HCT116 (cell line): ENCODE measurements at regions not wholly inside any gene's neighbourhood (a gene's known extent, or its start where the extent isn't known, plus 50 kb on each side); places are given as distances from the start of the nearest gene placed in this dataset.
A peak's percentile ranks its signal among the peaks of the same experiment; 100 is the strongest.

ENCODE experiments used
- ATAC-seq: fragments of 200-7000 bp; cut with Tn5 transposase; 2 replicates; pipeline ENCODE4 v1.9.1; 2020; ENCODE audit warnings: mild to moderate bottlenecking, moderate library complexity
- BruUV-seq: library from RNA; stranded (reverse); fragments of 400-500 nt; replicated peaks from 2 replicates; lab custom pipeline; 2021; lab: Mats Ljungman, UMichigan
- CTCF ChIA-PET: fragments of 300-600 bp; sonication (Branson Sonifier 250); formaldehyde crosslinking; loops from one replicate; lab custom pipeline; 2021; ENCODE audit warnings: antibody characterized with exemption; lab: Charles Lee
- POLR2A ChIA-PET: fragments of 300-600, 350-600 bp; sonication (Branson Sonifier 250); formaldehyde crosslinking; loops from one replicate; lab custom pipeline; 2021; ENCODE audit warnings: antibody characterized with exemption; lab: Charles Lee
- RAD21 ChIA-PET, 2 experiments: fragments of 300-600 bp; sonication (Branson Sonifier 250); formaldehyde crosslinking; loops; one replicate each; lab custom pipeline; 2023; ENCODE audit warnings: low total read pairs in 2 of 2; ENCODE audit not compliant: uncharacterized antibody in 2 of 2, unreplicated experiment in 2 of 2, low non-redundant PET in 1 of 2; lab: Charles Lee
- DNase-seq: peaks from one replicate; pipeline ENCODE4 v3.0.0-alpha.2; 2010; ENCODE audit warnings: low read depth, low spot score
- H2AFZ ChIP-seq: fragments of 200-600 bp; shearing (Covaris generic), sonication (generic); 2 replicates; pipeline ENCODE4 v1.6.1; 2017; ENCODE audit warnings: low read depth, mixed run types, mixed read lengths, antibody characterized with exemption, low read length; ENCODE audit not compliant: poor library complexity, severe bottlenecking
- H3K27ac ChIP-seq: 2 replicates; pipeline ENCODE4 v1.5.1; 2012; ENCODE audit warnings: low read depth, low read length
- H3K27me3 ChIP-seq: fragments of 200-600 bp; sonication (generic); 2 replicates; pipeline ENCODE4 v1.6.1; 2016; ENCODE audit warnings: mixed run types, low read length, mixed read lengths; ENCODE audit not compliant: insufficient read depth
- H3K36me3 ChIP-seq, 2 experiments: fragments of 200-500 bp in 1 of 2; fragments of 200-600 bp in 1 of 2; sonication (Bioruptor generic) in 1 of 2; sonication (generic) in 1 of 2; 2 replicates each; pipeline versions ENCODE4 v1.5.1 to v1.6.1; 2014 to 2016; ENCODE audit warnings: low read length in 2 of 2, inconsistent platforms in 1 of 2, mixed read lengths in 1 of 2, mixed run types in 1 of 2; ENCODE audit not compliant: insufficient read depth in 2 of 2, control insufficient read depth in 1 of 2
- H3K4me1 ChIP-seq, 2 experiments: fragments of 200-600 bp in 1 of 2; sonication (generic) in 1 of 2; 2 replicates each; pipeline versions ENCODE4 v1.5.1 to v1.6.1; 2012 to 2017; ENCODE audit warnings: low read length in 2 of 2, inconsistent platforms in 1 of 2, mild to moderate bottlenecking in 1 of 2, mixed read lengths in 1 of 2, mixed run types in 1 of 2, moderate library complexity in 1 of 2; ENCODE audit not compliant: insufficient read depth in 2 of 2, control insufficient read depth in 1 of 2
- H3K4me2 ChIP-seq: fragments of 200-600 bp; sonication (generic); 2 replicates; pipeline ENCODE4 v1.6.1; 2017; ENCODE audit warnings: mixed run types, low read length, mixed read lengths
- H3K4me3 ChIP-seq, 2 experiments: fragments of 200-600 bp in 1 of 2; sonication (generic) in 1 of 2; replicated peaks in 1 of 2; 2 replicates each; pipeline ENCODE4 v1.5.1; 2011 to 2016; ENCODE audit warnings: low read length in 2 of 2, control low read depth in 1 of 2, low read depth in 1 of 2, mild to moderate bottlenecking in 1 of 2, mixed read lengths in 1 of 2, mixed run types in 1 of 2
- H3K79me2 ChIP-seq: fragments of 200-600 bp; sonication (generic); 2 replicates; pipeline ENCODE4 v1.6.1; 2017; ENCODE audit warnings: mild to moderate bottlenecking, mixed run types, low read length, moderate library complexity, mixed read lengths; ENCODE audit not compliant: insufficient read depth
- H3K9ac ChIP-seq: fragments of 200-600 bp; sonication (generic); 2 replicates; pipeline ENCODE4 v1.6.1; 2016; ENCODE audit warnings: low read length, mixed read lengths
- H3K9me2 ChIP-seq: fragments of 200-600 bp; sonication (generic), shearing (Covaris generic); 2 replicates; pipeline ENCODE4 v1.6.1; 2017; ENCODE audit warnings: mixed run types, mild to moderate bottlenecking, moderate library complexity; ENCODE audit not compliant: insufficient read depth
- H3K9me3 ChIP-seq, 2 experiments: fragments of 200-500 bp in 1 of 2; fragments of 200-600 bp in 1 of 2; sonication (Bioruptor generic) in 1 of 2; sonication (generic) in 1 of 2; 2 replicates each; pipeline ENCODE4 v1.6.1; 2014 to 2017; ENCODE audit warnings: low read length in 2 of 2, mixed read lengths in 2 of 2, inconsistent platforms in 1 of 2, low read depth in 1 of 2, mild to moderate bottlenecking in 1 of 2, mixed run types in 1 of 2, moderate library complexity in 1 of 2; ENCODE audit not compliant: control insufficient read depth in 1 of 2, insufficient read depth in 1 of 2
- H4K20me1 ChIP-seq: fragments of 200-600 bp; sonication (generic), shearing (Covaris generic); 2 replicates; pipeline ENCODE4 v1.6.1; 2017; ENCODE audit warnings: mixed run types, mild to moderate bottlenecking, moderate library complexity; ENCODE audit not compliant: insufficient read depth
- CBX3 ChIP-seq: IDR thresholded peaks from 2 replicates; pipeline ENCODE4 v1.6.1; 2012; ENCODE audit warnings: low read depth
- CEBPB ChIP-seq: IDR thresholded peaks from 2 replicates; pipeline ENCODE4 v1.6.1; 2012; ENCODE audit warnings: low read depth
- EZH2phosphoT487 ChIP-seq: fragments of 200-600 bp; IDR thresholded peaks from 2 replicates; pipeline ENCODE4 v1.6.1; 2018; ENCODE audit warnings: antibody characterized with exemption, borderline replicate concordance
- FOSL1 ChIP-seq: IDR thresholded peaks from 2 replicates; pipeline ENCODE4 v1.6.1; 2012; ENCODE audit warnings: low read depth
- POLR2A ChIP-seq: IDR thresholded peaks from 2 replicates; pipeline ENCODE4 v1.7.0; 2011; ENCODE audit warnings: borderline replicate concordance; ENCODE audit not compliant: insufficient read depth, insufficient read length; ENCODE audit errors: extremely low read depth
- RAD21 ChIP-seq: IDR thresholded peaks from 2 replicates; pipeline ENCODE4 v1.6.1; 2012; ENCODE audit warnings: low read depth, mild to moderate bottlenecking
- SP1 ChIP-seq: IDR thresholded peaks from 2 replicates; pipeline ENCODE4 v1.6.1; 2012; ENCODE audit warnings: low read depth
- TCF7L2 ChIP-seq: IDR thresholded peaks from 2 replicates; pipeline ENCODE4 v1.7.0; 2011; ENCODE audit warnings: borderline replicate concordance, inconsistent platforms; ENCODE audit not compliant: insufficient read depth, insufficient read length; ENCODE audit errors: extremely low read depth
- YY1 ChIP-seq: IDR thresholded peaks from 2 replicates; pipeline ENCODE4 v1.6.1; 2011; ENCODE audit warnings: low read length, low read depth, moderate library complexity, mild to moderate bottlenecking; ENCODE audit not compliant: insufficient replicate concordance; ENCODE audit errors: extremely low read depth
- ZFX ChIP-seq: fragments of 450-650 bp; IDR thresholded peaks from 2 replicates; pipeline ENCODE4 v1.6.1; 2017
- intact Hi-C: fragments of 100-400 bp; cut with micrococcal nuclease; formaldehyde crosslinking; loops from 2 replicates; pipeline ENCODE4 v1.10.0; 2022
- TF ChIP-seq, protein P1 (sequence below), 3 experiments: fragments of 200-600 bp in 1 of 3; sonication (generic) in 1 of 3; IDR thresholded peaks in 2 of 3; conservative IDR thresholded peaks in 1 of 3; 2 replicates each; pipeline ENCODE4 v1.5.1; 2012 to 2017; ENCODE audit warnings: low read depth in 2 of 3, low read length in 2 of 3, antibody characterized with exemption in 1 of 3, borderline replicate concordance in 1 of 3, control low read depth in 1 of 3, mild to moderate bottlenecking in 1 of 3, mixed read lengths in 1 of 3, mixed run types in 1 of 3, moderate library complexity in 1 of 3; ENCODE audit not compliant: insufficient read depth in 1 of 3
- TF ChIP-seq, protein P2 (sequence below): IDR thresholded peaks from 2 replicates; pipeline ENCODE4 v1.6.1; 2012

DNA sequence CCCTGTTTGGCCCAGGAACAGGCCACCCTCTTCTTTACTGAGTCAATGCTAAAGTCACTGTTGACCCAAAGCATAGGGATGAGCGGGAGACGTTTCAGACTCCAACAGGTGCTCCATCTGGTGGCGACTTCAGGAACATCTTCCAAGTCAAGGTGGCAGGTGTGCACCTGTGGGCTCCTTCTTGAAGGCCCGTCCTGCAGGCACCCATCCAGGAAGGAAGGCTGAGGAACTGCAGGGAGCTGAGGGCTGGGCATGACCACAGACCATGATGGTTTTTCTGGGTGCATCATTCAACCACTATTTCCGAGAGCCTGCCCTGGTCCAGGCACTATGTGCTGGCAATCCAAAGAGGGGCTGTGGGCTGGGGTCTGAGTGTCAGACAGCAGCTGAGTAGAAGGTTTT lies 142.8 kb downstream of the NDUFA10 start:
- intact Hi-C loops, result loop anchor here (1.0 to 5.0 kb wide), 3 partner anchors 58 to 615 kb away; no protein-coding TSS in a partner anchor
- no TSS peak for BruUV-seq
- POLR2A ChIA-PET, result no interaction called here

DNA sequence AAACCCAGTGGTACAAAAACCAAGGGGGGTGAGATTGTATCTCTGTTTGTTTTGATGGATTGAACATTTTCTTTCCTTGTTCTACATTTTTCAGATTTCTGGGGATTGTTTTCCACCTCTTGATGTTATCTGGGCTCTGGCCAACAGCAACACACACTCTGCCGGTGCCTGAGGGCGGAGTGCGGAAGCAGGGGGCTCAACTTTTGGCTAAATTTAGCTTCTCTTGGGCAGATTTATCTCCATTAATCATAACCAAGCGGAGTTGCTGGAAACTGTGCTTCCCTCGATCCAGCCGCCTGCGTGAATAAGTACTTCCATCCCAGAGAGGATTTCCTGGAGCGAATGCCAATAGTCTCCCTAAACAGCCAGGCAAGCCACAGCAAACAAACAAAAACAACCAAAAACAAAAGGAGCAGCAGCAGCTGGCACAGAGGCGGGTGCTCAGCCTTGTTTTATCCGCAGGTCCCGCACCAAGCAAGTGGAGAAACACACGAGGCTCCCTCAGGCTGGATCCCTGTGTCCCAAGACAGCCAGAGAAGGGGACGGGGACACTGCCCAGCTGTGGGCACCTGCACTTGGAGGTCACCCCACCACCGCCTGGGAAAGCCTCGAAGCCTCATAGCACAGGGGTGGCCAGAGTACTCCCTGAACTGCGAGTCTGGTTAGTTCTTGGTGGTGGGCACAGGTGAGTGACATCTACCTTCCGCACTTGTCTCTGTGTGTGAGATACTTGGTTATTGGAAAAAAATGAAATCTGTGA lies 143.4 kb downstream of the NDUFA10 start:
- Histone ChIP-seq H3K9me3 (peaks cover 7% of the 10 kb centered on the region in 2 experiments; a peak in 2 of 4 replicates), H4K20me1 (no peaks in the 10 kb centered on the region), H3K27me3 (no peaks in the 10 kb centered on the region), H3K36me3 (no peaks in the 10 kb centered on the region), H3K4me1 (no peaks in the 10 kb centered on the region), H3K9me2 (no peaks in the 10 kb centered on the region), H3K4me2 (no peak overlapping the region), H3K4me3 (no peak overlapping the region), H3K27ac (no peak overlapping the region), H3K9ac (no peak overlapping the region), H2AFZ (no peak overlapping the region), H3K79me2 (no peaks in the 10 kb centered on the region)
- DNase-seq, result no peak
- BruUV-seq, result no TSS peak
- ATAC-seq, result peak; percentile 46
- POLR2A ChIA-PET, result no interaction called here
- intact Hi-C loops, result loop anchor here (1.0 to 5.0 kb wide), 3 partner anchors 57 to 614 kb away; no protein-coding TSS in a partner anchor
- RAD21 ChIA-PET, result no interaction called here
- CTCF ChIA-PET, result no interaction called here
- TF ChIP-seq CEBPB, result no peak
- no peak for TF ChIP-seq CBX3
- TF ChIP-seq RAD21, result no peak
- TF ChIP-seq, protein P1, sequence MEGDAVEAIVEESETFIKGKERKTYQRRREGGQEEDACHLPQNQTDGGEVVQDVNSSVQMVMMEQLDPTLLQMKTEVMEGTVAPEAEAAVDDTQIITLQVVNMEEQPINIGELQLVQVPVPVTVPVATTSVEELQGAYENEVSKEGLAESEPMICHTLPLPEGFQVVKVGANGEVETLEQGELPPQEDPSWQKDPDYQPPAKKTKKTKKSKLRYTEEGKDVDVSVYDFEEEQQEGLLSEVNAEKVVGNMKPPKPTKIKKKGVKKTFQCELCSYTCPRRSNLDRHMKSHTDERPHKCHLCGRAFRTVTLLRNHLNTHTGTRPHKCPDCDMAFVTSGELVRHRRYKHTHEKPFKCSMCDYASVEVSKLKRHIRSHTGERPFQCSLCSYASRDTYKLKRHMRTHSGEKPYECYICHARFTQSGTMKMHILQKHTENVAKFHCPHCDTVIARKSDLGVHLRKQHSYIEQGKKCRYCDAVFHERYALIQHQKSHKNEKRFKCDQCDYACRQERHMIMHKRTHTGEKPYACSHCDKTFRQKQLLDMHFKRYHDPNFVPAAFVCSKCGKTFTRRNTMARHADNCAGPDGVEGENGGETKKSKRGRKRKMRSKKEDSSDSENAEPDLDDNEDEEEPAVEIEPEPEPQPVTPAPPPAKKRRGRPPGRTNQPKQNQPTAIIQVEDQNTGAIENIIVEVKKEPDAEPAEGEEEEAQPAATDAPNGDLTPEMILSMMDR (IDR thresholded peaks at IDR 0.05 in 2 of 3, conservative IDR thresholded peaks at IDR 0.05 in 1 of 3; ENCODE audit: borderline replicate concordance in 1 of 3, insufficient read depth in 1 of 3, low read depth in 2 of 3, low read length in 2 of 3), result no peak
- no peak for TF ChIP-seq TCF7L2
- no peak for TF ChIP-seq YY1
- TF ChIP-seq POLR2A, result no peak
- TF ChIP-seq EZH2phosphoT487, result no peak
- TF ChIP-seq ZFX, result no peak
- TF ChIP-seq, protein P2, sequence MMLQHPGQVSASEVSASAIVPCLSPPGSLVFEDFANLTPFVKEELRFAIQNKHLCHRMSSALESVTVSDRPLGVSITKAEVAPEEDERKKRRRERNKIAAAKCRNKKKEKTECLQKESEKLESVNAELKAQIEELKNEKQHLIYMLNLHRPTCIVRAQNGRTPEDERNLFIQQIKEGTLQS, result no peak
- no peak for TF ChIP-seq FOSL1
- no peak for TF ChIP-seq SP1

More for the DNA sequence above, 142.8 kb downstream of the NDUFA10 start:
- H3K9me3 ChIP-seq, result peaks cover 7% of the 10 kb centered on the region in 2 experiments; a peak in 2 of 4 replicates
- H3K27me3 ChIP-seq, result no peaks in the 10 kb centered on the region
- ChIA-PET RAD21 (no interaction called here), CTCF (no interaction called here)
- H3K36me3 ChIP-seq, result no peaks in the 10 kb centered on the region
- H3K27ac ChIP-seq, result no peak overlapping the region
- H3K79me2 ChIP-seq, result no peaks in the 10 kb centered on the region
- no peak overlapping the region for H3K4me2 ChIP-seq
- H4K20me1 ChIP-seq, result no peaks in the 10 kb centered on the region
- peak; percentile 97 for ATAC-seq
- no peaks in the 10 kb centered on the region for H3K4me1 ChIP-seq
- H3K9me2 ChIP-seq, result no peaks in the 10 kb centered on the region
- TF ChIP-seq, protein P1 (IDR thresholded peaks at IDR 0.05 in 2 of 3, conservative IDR thresholded peaks at IDR 0.05 in 1 of 3; ENCODE audit: borderline replicate concordance in 1 of 3, insufficient read depth in 1 of 3, low read depth in 2 of 3, low read length in 2 of 3), result peak; percentile 57 to 77 (median 72); a peak in 5 of 6 replicates
- TF ChIP-seq FOSL1 (no peak), RAD21 (peak; percentile 77)
- DNase-seq, result peak; percentile 55
- no peak overlapping the region for H3K9ac ChIP-seq
- H3K4me3 ChIP-seq, result no peak overlapping the region
- H2AFZ ChIP-seq, result no peak overlapping the region
